IMR-90 (cell line): ENCODE measurements at regions not wholly inside any gene's neighbourhood (a gene's known extent, or its start where the extent isn't known, plus 50 kb on each side); places are given as distances from the start of the nearest gene placed in this dataset.

ENCODE experiments used
- ATAC-seq: fragments of 200-7000 bp; cut with Tn5 transposase; 2 replicates; pipeline ENCODE4 v1.9.1; 2020; ENCODE audit warnings: low read depth, mild to moderate bottlenecking, moderate library complexity
- BruUV-seq: library from RNA; stranded (reverse); fragments of 400-500 nt; replicated peaks from 2 replicates; lab custom pipeline; 2021; lab: Mats Ljungman, UMichigan
- CTCF ChIA-PET: fragments of 300-600 bp; formaldehyde crosslinking; extraction: SDS; loops from one replicate; lab custom pipeline; 2021; ENCODE audit warnings: antibody characterized with exemption; lab: Yijun Ruan, JAX
- POLR2A ChIA-PET: fragments of 300-600 bp; sonication (Branson Sonifier 250); formaldehyde crosslinking; loops from one replicate; lab custom pipeline; 2022; ENCODE audit warnings: antibody characterized with exemption; ENCODE audit not compliant: unreplicated experiment; lab: Charles Lee
- DNase-seq: peaks from one replicate; pipeline ENCODE4 v3.0.0; 2013
- H2AFZ ChIP-seq: replicated peaks from 2 replicates; pipeline ENCODE3; 2013; ENCODE audit warnings: low read length, mild to moderate bottlenecking; ENCODE audit not compliant: poor library complexity
- H2AK5ac ChIP-seq: 2 replicates; pipeline ENCODE4 v1.6.1; 2013; ENCODE audit warnings: low read depth, low read length, inconsistent platforms
- H2AK9ac ChIP-seq: replicated peaks from 2 replicates; pipeline ENCODE3; 2013; ENCODE audit warnings: mild to moderate bottlenecking, low read depth, low read length, moderate library complexity; ENCODE audit not compliant: poor library complexity
- H2BK120ac ChIP-seq: 2 replicates; pipeline ENCODE4 v1.6.1; 2013; ENCODE audit warnings: low read depth, low read length, inconsistent platforms
- H2BK15ac ChIP-seq: 3 replicates; pipeline ENCODE4 v1.6.1; 2013; ENCODE audit warnings: low read depth, low read length, inconsistent platforms
- H2BK20ac ChIP-seq: 2 replicates; pipeline ENCODE4 v1.6.1; 2013; ENCODE audit warnings: low read depth, mild to moderate bottlenecking, inconsistent platforms, low read length, moderate library complexity
- H2BK5ac ChIP-seq: 2 replicates; pipeline ENCODE4 v1.6.1; 2013; ENCODE audit warnings: mild to moderate bottlenecking, low read depth, low read length, inconsistent platforms; ENCODE audit not compliant: poor library complexity, severe bottlenecking
- H3K14ac ChIP-seq: replicated peaks from 2 replicates; pipeline ENCODE4 v1.6.1; 2013; ENCODE audit warnings: low read depth, low read length, inconsistent platforms
- H3K18ac ChIP-seq: 2 replicates; pipeline ENCODE4 v1.6.1; 2013; ENCODE audit warnings: low read depth, low read length, control low read depth
- H3K23ac ChIP-seq: 2 replicates; pipeline ENCODE4 v1.6.1; 2013; ENCODE audit warnings: low read depth, low read length, inconsistent platforms
- H3K27ac ChIP-seq: 2 replicates; pipeline ENCODE4 v1.5.1; 2013; ENCODE audit warnings: mild to moderate bottlenecking, control low read depth, low read length; ENCODE audit not compliant: insufficient read depth
- H3K27me3 ChIP-seq: 2 replicates; pipeline ENCODE4 v1.6.1; 2013; ENCODE audit warnings: low read length; ENCODE audit not compliant: control insufficient read depth, insufficient read depth
- H3K36me3 ChIP-seq: 2 replicates; pipeline ENCODE4 v1.6.1; 2013; ENCODE audit warnings: low read length, mixed read lengths; ENCODE audit not compliant: control insufficient read depth, insufficient read depth
- H3K4ac ChIP-seq: 2 replicates; pipeline ENCODE4 v1.6.1; 2013; ENCODE audit warnings: low read depth, low read length, inconsistent platforms
- H3K4me1 ChIP-seq: 2 replicates; pipeline ENCODE4 v1.6.1; 2013; ENCODE audit warnings: low read length, mixed read lengths; ENCODE audit not compliant: control insufficient read depth, insufficient read depth
- H3K4me2 ChIP-seq: 2 replicates; pipeline ENCODE4 v1.6.1; 2013; ENCODE audit warnings: low read depth, mild to moderate bottlenecking, control low read depth, low read length, moderate library complexity
- H3K4me3 ChIP-seq: 2 replicates; pipeline ENCODE4 v1.5.1; 2013; ENCODE audit warnings: low read depth, mild to moderate bottlenecking, control low read depth, low read length, moderate library complexity; ENCODE audit not compliant: insufficient read depth
- H3K56ac ChIP-seq: 2 replicates; pipeline ENCODE4 v1.6.1; 2013; ENCODE audit warnings: low read length, inconsistent platforms; ENCODE audit not compliant: insufficient read depth; ENCODE audit errors: extremely low read depth
- H3K79me1 ChIP-seq, 2 experiments: 2 replicates each; pipeline ENCODE4 v1.6.1; 2013; ENCODE audit warnings: low read length in 2 of 2, inconsistent platforms in 1 of 2, low read depth in 1 of 2
- H3K9ac ChIP-seq: 2 replicates; pipeline ENCODE4 v1.6.1; 2013; ENCODE audit warnings: low read depth, low read length, control low read depth
- H3K9me1 ChIP-seq: 2 replicates; pipeline ENCODE4 v1.6.1; 2013; ENCODE audit warnings: low read length, inconsistent platforms; ENCODE audit not compliant: insufficient read depth
- H3K9me3 ChIP-seq: 2 replicates; pipeline ENCODE4 v1.6.1; 2013; ENCODE audit warnings: low read length; ENCODE audit not compliant: control insufficient read depth, insufficient read depth
- H4K20me1 ChIP-seq: 2 replicates; pipeline ENCODE4 v1.6.1; 2013; ENCODE audit warnings: low read length, inconsistent platforms; ENCODE audit not compliant: insufficient read depth
- H4K5ac ChIP-seq: 2 replicates; pipeline ENCODE4 v1.6.1; 2013; ENCODE audit warnings: mild to moderate bottlenecking, low read depth, low read length, control low read depth
- H4K8ac ChIP-seq, 2 experiments: 2 replicates each; pipeline ENCODE4 v1.6.1; 2013; ENCODE audit warnings: low read depth in 2 of 2, low read length in 2 of 2, control low read depth in 1 of 2, inconsistent platforms in 1 of 2
- H4K91ac ChIP-seq: 2 replicates; pipeline ENCODE4 v1.6.1; 2013; ENCODE audit warnings: low read depth, low read length, inconsistent platforms; ENCODE audit not compliant: insufficient read depth
- CTCF ChIP-seq: conservative IDR thresholded peaks from 2 replicates; pipeline ENCODE4 v1.5.1; 2012; ENCODE audit warnings: mild to moderate bottlenecking, low read depth, low read length, improper control_type of control experiment
- RAD21 ChIP-seq: IDR thresholded peaks from 2 replicates; pipeline ENCODE4 v1.6.1; 2012; ENCODE audit warnings: low read length, improper control_type of control experiment
- RCOR1 ChIP-seq: IDR thresholded peaks from 2 replicates; pipeline ENCODE4 v1.6.1; 2012; ENCODE audit warnings: mild to moderate bottlenecking, low read length, improper control_type of control experiment; ENCODE audit not compliant: insufficient replicate concordance
- SMC3 ChIP-seq: fragments of 150-350 bp; IDR thresholded peaks from 2 replicates; pipeline ENCODE4 v1.6.1; 2016; ENCODE audit warnings: low read depth, mild to moderate bottlenecking, antibody characterized with exemption, low read length, moderate library complexity
- WGBS, 2 experiments: methylation state at CpG; one replicate each; pipeline versions ENCODE4 v1.1.5 to v1.1.7; 2013; ENCODE audit warnings: missing lambda C conversion rate in 2 of 2; ENCODE audit not compliant: insufficient read length in 1 of 2; ENCODE audit errors: extremely low coverage in 2 of 2; 5-methylcytosine and 5-hydroxymethylcytosine counted together
- dilution Hi-C: fragments of 300-500 bp; cut with HindIII; formaldehyde crosslinking; loops from one replicate; pipeline ENCODE4 v1.14.3; 2018; ENCODE audit warnings: low sequenced_read_pairs; ENCODE audit not compliant: unreplicated experiment
- in situ Hi-C: fragments of 300-500 bp; cut with MboI; formaldehyde crosslinking; loops from 3 replicates; pipeline ENCODE4 v1.14.3; 2019; ENCODE audit warnings: low sequenced_read_pairs, inconsistent platforms, mixed read lengths
- intact Hi-C: fragments of 100-400 bp; cut with micrococcal nuclease; formaldehyde crosslinking; loops from 2 replicates; pipeline ENCODE4 v1.10.0; 2022

- H2AK9ac ChIP-seq, result no peak overlapping the region
- no peaks in the 10 kb centered on the region for H3K79me1 ChIP-seq
- H2AK5ac ChIP-seq, result no peak overlapping the region
- H3K23ac ChIP-seq, result no peak overlapping the region
- in situ Hi-C loops, result no loop called here
- no peak for TF ChIP-seq RCOR1
- no peak for TF ChIP-seq CTCF
- TF ChIP-seq RAD21, result no peak
- no peak for TF ChIP-seq SMC3
- no peaks in the 10 kb centered on the region for H4K20me1 ChIP-seq
- no peak for ATAC-seq
- H3K9ac ChIP-seq, result no peak overlapping the region
- dilution Hi-C loops, result no loop called here
- WGBS, 2 experiments, result 84% methylated on average over 28 of the region's 50 CpGs; no CpG with 5 or more reads in 1 of the 2 experiments
- no peak overlapping the region for H2AFZ ChIP-seq
- no peak overlapping the region for H4K5ac ChIP-seq
- no peaks in the 10 kb centered on the region for H3K27me3 ChIP-seq
- H3K56ac ChIP-seq, result no peak overlapping the region
- H2BK20ac ChIP-seq, result no peak overlapping the region
- POLR2A ChIA-PET, result no interaction called here
- H2BK5ac ChIP-seq, result no peak overlapping the region
- no peak overlapping the region for H3K4ac ChIP-seq
- no peaks in the 10 kb centered on the region for H3K36me3 ChIP-seq
- H3K14ac ChIP-seq, result no peak overlapping the region
- H3K9me3 ChIP-seq, result peaks cover 12% of the 10 kb centered on the region; the same call in 1 of the 2 replicates
- H3K4me3 ChIP-seq, result no peak overlapping the region
- H3K9me1 ChIP-seq, result no peaks in the 10 kb centered on the region
- H3K27ac ChIP-seq, result no peak overlapping the region
- intact Hi-C loops, result no loop called here
- CTCF ChIA-PET, result no interaction called here
- no peak overlapping the region for H2BK15ac ChIP-seq
- no peak overlapping the region for H3K18ac ChIP-seq
- H3K4me2 ChIP-seq, result no peak overlapping the region
- H3K4me1 ChIP-seq, result no peaks in the 10 kb centered on the region
- H4K91ac ChIP-seq, result no peak overlapping the region
- no peak for DNase-seq
- BruUV-seq, result no TSS peak
- no peak overlapping the region for H4K8ac ChIP-seq
- H2BK120ac ChIP-seq, result no peak overlapping the region
Observed at GRCh38 chr2:212831671-212832199, 293.1 kb upstream of the ERBB4 start.
